Activated gamma-delta T cell treated with Interleukin-2 at 50 U/mL for 16 hours (primary cell): ENCODE measurements at regions not wholly inside any gene's neighbourhood (a gene's known extent, or its start where the extent isn't known, plus 50 kb on each side); places are given as distances from the start of the nearest gene placed in this dataset.

ENCODE experiments used
- DNase-seq: peaks from one replicate; pipeline ENCODE4 v3.0.0-alpha.2; 2020

- DNase-seq: no peak
These were observed 151.9 kb upstream of the LINGO1 start for GRCh38 chr15:77784361-77785292.

DNA sequence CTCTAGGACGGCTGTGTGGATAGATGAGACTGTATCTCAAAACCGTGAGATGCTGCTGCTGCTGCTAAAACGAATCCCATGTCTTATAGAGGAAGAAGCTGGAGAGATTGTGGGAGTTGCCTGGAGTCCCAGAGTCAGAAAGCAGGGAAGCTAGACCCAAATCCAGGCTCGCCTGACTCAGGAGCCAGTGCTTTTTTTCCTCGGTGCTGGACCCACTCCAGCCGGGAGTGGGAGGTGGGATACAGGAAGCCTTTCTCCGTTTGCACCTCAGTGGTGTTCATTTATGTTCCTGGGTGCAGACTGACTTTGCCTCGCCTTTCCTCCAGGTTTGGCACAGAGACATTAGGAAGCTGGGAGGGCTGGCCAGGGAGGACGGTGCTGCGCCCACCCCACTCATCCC lies 150.9 kb upstream of the LINGO1 start:
- no peak for DNase-seq

- no peak for DNase-seq
These were observed 150.0 kb upstream of the LINGO1 start for GRCh38 chr15:77782691-77783090.

GRCh38 chr15:77781946-77782240 lies 149.2 kb upstream of the LINGO1 start:
- DNase-seq: no peak

- DNase-seq: no peak
These were observed 148.6 kb upstream of the LINGO1 start for GRCh38 chr15:77781151-77781945.

GRCh38 chr15:77778802-77779201 lies 146.1 kb upstream of the LINGO1 start:
- DNase-seq: no peak

DNA sequence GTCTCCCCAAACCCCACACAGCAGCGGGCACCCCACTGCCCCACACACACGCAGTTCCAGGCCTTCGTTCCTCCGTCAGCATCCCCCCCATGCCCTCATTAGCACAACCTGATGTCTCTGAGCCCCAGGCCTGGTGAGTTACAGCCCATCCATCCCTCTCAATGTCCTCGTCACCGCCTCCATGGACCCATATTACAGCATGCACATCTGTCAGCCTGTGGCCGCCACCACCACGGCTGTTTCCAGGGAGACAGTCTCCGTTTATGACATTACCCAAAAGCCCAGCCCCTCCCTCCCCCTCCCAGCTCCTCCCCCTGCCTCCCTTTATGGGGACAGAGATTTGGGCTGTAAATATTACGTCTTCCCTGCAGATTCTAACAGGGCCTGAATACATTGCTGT lies 143.1 kb upstream of the LINGO1 start:
- DNase-seq: no peak

DNA sequence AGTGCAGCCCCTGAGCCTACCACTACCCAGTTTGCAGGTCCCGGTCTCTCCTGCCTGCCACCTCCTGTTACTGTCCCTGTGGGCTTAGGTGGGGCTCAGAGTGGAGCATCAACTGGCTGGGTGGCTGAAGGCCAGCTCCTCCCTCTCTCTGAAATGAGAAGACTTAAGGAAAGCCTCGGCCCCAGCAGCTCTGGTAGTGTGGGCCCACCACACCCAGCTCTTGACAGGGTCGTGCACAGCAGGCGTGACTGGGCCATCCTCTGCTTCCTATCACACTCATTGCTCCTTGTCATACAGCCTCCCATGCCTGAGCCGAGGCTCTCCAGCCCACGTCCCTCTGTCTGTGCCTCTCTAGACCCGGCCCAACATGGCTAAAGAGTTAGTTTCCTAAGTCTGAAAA lies 142.7 kb upstream of the LINGO1 start:
- DNase-seq: no peak

DNA sequence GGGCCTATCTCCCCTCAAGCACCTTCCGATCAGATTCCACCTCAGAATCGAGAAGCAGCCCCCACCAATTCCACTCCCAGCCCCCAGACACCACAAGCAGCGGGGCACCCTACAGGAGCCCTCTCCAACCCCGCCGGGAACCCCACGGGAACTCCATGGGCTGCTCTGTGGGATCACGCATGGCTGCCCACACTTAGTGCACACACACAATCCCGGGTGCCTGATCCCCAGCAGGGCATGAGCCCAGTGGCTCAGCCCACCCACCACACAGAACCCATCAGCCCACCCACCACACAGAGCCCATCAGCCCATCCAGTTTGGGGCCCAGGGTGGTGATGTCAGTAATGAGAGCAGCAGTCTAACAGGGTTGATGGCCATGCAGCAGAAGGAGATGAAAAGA lies 141.6 kb upstream of the LINGO1 start:
- DNase-seq: no peak

DNA sequence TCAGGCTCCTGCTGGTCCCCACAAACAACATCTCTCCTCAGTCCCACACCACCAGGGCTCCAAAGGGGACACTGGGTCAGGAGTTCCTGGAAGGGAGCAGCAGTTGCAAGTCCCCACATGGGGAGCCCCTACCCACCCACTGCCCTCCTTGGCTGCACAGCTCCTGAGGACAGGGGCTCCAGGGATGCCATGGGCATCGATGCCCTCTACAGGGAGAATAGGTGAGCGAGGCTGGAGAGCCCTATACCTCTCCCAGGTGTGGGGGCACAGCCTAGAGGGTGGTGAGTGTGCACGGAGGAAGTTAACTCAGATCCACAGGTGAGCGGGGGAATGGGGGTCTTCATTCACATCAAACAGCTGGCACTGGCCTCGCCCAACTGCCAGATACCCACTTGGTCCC lies 141.2 kb upstream of the LINGO1 start:
- no peak for DNase-seq

GRCh38 chr15:77772641-77773402 lies 140.1 kb upstream of the LINGO1 start:
- DNase-seq: no peak

- no peak for DNase-seq
These were observed 138.9 kb upstream of the LINGO1 start for GRCh38 chr15:77771616-77772015.

GRCh38 chr15:77769700-77770099 lies 137.0 kb upstream of the LINGO1 start:
- DNase-seq: no peak

DNA sequence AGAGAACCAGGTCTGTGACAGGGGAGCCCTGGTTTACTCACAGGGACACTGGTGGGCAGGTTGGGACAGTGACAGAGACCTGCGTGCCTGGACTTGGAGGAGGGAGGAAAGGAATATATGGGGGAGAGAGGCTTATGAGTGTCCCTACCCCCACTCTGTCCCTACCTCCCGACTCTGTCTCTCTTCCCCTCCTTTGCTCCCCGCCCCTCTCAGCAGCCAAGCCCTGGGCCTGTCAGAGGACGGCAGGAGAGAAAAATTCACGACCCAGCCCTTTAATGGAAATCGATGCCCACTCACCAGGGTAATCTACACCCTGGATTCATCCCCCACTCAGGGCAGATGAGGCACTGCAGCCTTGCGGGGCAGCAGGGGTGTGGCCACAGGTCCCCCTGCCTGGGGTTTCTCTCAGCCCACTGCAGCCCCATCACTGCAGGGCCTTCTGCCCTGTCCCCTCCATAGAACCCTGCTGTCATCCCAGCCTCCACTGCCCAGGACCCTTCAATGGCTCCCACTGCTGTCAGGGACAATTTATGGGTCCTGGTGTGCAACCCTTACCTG lies 135.9 kb upstream of the LINGO1 start:
- no peak for DNase-seq

- DNase-seq: no peak
These were observed 135.4 kb upstream of the LINGO1 start for GRCh38 chr15:77768107-77768506.

DNA sequence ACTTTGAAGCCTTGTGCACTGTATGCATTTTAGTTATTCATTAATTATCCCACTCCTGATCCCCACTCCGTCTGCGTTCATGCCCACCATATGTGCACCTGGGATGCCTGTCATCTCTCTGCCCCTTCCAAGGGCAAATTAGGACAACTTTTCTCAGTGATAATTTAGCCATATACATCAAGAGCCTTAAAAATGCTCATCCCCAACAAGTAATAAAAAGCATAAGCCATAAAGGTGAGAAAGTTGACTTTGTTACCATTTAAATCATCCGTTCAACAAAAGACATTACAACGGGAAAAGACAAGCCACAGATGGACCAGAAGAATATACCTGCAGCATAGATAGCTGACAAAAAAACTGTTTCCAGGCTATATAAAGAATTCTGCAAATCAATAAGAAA lies 131.4 kb upstream of the LINGO1 start:
- no peak for DNase-seq

DNA sequence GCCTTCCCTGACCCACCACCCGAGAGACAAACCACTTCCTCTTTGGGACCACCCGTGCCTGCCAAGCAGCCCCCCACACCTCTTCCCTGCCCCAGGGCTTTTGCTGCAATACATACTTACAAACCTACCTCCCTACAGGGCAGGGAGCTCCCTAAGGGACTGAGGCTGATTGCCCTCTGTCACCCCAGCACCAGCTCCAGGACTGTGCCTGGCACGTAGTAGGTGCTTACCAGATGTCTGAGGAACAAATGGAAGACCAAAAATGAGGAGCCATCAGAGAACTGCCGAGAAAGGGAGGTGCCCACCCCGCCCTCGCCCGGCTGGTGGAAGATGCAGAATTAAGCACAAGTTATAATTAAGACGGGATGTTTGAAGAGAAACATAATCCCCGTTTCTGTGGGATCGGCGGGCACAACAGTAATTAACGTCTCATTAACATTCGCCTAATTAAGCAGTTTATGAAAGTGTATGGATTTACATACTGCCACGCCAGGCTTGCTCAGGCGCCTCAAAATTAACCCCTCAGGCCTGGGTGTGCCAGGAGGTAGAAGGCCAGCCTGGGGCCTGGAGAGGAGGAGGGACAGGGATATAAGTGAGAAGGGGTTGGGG lies 130.1 kb upstream of the LINGO1 start:
- no peak for DNase-seq

DNA sequence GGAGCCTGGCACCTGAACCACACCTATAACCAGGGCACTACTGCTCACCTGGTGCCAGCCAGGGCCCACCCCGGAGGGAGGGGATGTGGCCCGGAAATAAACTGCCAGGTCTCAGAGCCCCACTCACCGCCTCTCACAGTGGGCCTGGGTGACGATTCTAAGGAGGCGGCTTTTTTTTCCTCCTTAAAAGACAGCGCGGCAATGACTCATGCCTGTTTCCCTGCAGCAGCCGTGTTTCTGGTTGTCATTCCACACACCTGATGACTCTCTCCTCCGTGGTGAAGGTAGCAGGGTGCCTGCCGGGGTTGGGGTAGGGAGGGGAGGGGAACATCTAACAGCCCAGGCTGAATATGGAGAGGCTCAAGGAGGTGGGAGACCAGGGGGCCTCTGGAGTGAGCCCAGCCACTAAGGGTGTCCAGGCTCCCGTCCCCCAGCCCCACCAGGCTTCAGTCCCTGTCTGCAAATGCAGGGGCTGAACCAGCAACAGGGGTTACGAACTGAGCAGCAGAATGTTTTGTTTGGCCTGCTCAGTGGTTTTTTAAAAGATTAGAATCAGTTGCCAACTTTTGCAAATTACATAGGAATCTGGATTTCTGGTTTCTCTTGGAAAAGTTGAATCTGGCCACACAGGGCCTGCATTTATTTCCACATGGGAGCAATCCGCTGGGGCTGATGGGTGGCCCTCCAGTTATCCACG lies 127.3 kb upstream of the LINGO1 start:
- DNase-seq: no peak

DNA sequence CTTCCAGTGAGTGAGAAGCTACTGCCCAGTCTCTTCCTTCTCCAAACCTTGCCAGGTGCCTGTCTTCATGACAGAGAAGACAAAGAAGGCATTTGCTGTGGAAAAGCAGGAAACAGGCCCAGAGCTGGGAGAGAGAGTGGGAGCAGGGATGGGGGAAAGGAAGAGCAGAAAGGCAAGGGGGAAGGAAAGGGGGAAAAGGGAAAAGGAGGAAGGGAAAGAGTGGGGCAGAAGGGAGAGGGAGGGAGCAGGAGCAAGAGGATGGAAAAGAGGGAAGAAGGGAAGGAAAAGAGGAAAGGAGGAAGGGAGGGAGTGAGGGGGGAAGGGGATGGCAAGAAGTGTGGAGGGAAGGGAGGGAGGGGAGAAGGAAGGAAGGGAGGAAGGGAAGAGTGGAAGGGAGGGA lies 121.2 kb upstream of the LINGO1 start:
- no peak for DNase-seq

DNA sequence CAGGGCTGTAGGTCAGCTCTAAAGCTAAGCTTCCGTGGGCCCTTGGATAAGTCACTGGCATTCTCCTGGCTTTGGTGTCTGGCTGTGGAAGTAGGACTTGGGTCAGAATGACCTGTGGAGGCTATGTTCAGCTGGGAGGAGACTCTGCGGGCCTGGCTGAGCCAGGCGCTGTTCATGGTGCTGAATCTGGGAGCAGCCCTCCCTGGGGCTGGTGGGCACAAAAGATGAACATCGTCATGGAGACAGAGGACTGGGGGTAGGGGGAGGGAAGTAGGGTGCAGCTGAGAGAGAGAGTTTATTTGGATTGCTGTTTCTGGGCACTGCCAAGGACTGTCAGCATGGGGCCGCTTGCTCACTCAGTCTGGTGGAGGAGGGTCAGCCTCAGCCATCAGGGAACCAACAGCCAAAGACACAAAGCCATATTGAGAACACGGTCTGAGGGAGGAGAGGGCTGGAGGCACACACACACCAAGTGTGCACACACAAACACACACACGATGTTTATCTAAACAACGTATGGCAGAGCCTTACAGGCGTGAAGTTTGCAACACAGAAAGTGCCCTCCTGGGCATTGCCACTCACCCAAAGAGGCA lies 120.7 kb upstream of the LINGO1 start:
- DNase-seq: no peak

- no peak for DNase-seq
These were observed 117.4 kb upstream of the LINGO1 start for GRCh38 chr15:77749998-77750540.
